H1 (cell line): ENCODE measurements at regions not wholly inside any gene's neighbourhood (a gene's known extent, or its start where the extent isn't known, plus 50 kb on each side); places are given as distances from the start of the nearest gene placed in this dataset.

ENCODE experiments used
- CTCF ChIA-PET: fragments of 300-600 bp; sonication (Branson Sonifier 250); formaldehyde crosslinking; loops from one replicate; lab custom pipeline; 2021; ENCODE audit not compliant: partially characterized antibody; lab: Charles Lee
- POLR2A ChIA-PET: fragments of 300-600 bp; sonication (Branson Sonifier 250); formaldehyde crosslinking; loops from one replicate; lab custom pipeline; 2021; ENCODE audit warnings: inconsistent platforms; ENCODE audit not compliant: partially characterized antibody; lab: Charles Lee
- DNase-seq, 2 experiments: peaks; one replicate each; pipeline versions ENCODE4 v3.0.0 to v3.0.0-alpha.2; 2010 to 2022; ENCODE audit warnings: low spot score in 2 of 2, low read depth in 1 of 2, mixed read lengths in 1 of 2
- FAIRE-seq: peaks from 2 replicates; lab custom pipeline; 2011; peaks lifted over from hg19 to GRCh38; lab: Jason Lieb, UNC
- H2AFZ ChIP-seq: 2 replicates; pipeline ENCODE4 v1.8.1; 2012; ENCODE audit warnings: low read length, inconsistent platforms
- H2AK5ac ChIP-seq: 2 replicates; pipeline ENCODE4 v1.6.1; 2013; ENCODE audit warnings: low read depth, low read length
- H2BK120ac ChIP-seq: replicated peaks from 2 replicates; pipeline ENCODE3; 2013; ENCODE audit warnings: low read depth, low read length, inconsistent platforms
- H2BK12ac ChIP-seq: 2 replicates; pipeline ENCODE4 v1.6.1; 2013; ENCODE audit warnings: low read depth, low read length
- H2BK15ac ChIP-seq: 2 replicates; pipeline ENCODE4 v1.6.1; 2013; ENCODE audit warnings: low read length
- H2BK20ac ChIP-seq: 2 replicates; pipeline ENCODE4 v1.6.1; 2013; ENCODE audit warnings: low read length
- H2BK5ac ChIP-seq: 2 replicates; pipeline ENCODE4 v1.6.1; 2013; ENCODE audit warnings: low read depth, low read length
- H3K14ac ChIP-seq: 2 replicates; pipeline ENCODE4 v1.6.1; 2013; ENCODE audit warnings: inconsistent platforms; ENCODE audit not compliant: insufficient read length
- H3K18ac ChIP-seq: 2 replicates; pipeline ENCODE4 v1.6.1; 2013; ENCODE audit warnings: low read length; ENCODE audit errors: extremely low read depth
- H3K23ac ChIP-seq: 2 replicates; pipeline ENCODE4 v1.6.1; 2013; ENCODE audit warnings: inconsistent platforms; ENCODE audit not compliant: insufficient read length
- H3K23me2 ChIP-seq: 2 replicates; pipeline ENCODE4 v1.6.1; 2013; ENCODE audit warnings: low read depth, low read length
- H3K27ac ChIP-seq: 2 replicates; pipeline ENCODE4 v1.6.1; 2011; ENCODE audit warnings: low read depth, low read length, inconsistent platforms
- H3K27me3 ChIP-seq, 4 experiments: replicated peaks in 1 of 4; 1 replicate in 1 of 4; 2 replicates in 3 of 4; pipeline versions ENCODE4 v1.6.1 to v1.8.1; 2011 to 2013; ENCODE audit warnings: low read length in 3 of 4, mild to moderate bottlenecking in 3 of 4, inconsistent platforms in 2 of 4, mixed read lengths in 2 of 4, moderate library complexity in 1 of 4; ENCODE audit not compliant: control insufficient read depth in 3 of 4, insufficient read depth in 3 of 4; ENCODE audit errors: extremely low read depth in 1 of 4
- H3K36me3 ChIP-seq, 4 experiments: 2 replicates each; pipeline versions ENCODE4 v1.6.1 to v1.8.1; 2011 to 2013; ENCODE audit warnings: mild to moderate bottlenecking in 4 of 4, low read length in 3 of 4, moderate library complexity in 2 of 4, control low read depth in 1 of 4, inconsistent platforms in 1 of 4; ENCODE audit not compliant: insufficient read depth in 4 of 4, control insufficient read depth in 2 of 4
- H3K4ac ChIP-seq: replicated peaks from 2 replicates; pipeline ENCODE3; 2013; ENCODE audit warnings: low read length, low read depth, mixed read lengths, inconsistent platforms; ENCODE audit not compliant: insufficient read length
- H3K4me1 ChIP-seq, 4 experiments: replicated peaks in 1 of 4; 1 replicate in 1 of 4; 2 replicates in 3 of 4; pipeline versions ENCODE4 v1.6.1 to v1.8.1; 2011 to 2013; ENCODE audit warnings: low read length in 3 of 4, inconsistent platforms in 2 of 4, mixed read lengths in 1 of 4; ENCODE audit not compliant: insufficient read depth in 4 of 4, control insufficient read depth in 3 of 4
- H3K4me2 ChIP-seq, 2 experiments: 2 replicates each; pipeline versions ENCODE4 v1.6.1 to v1.8.1; 2011 to 2013; ENCODE audit warnings: low read depth in 2 of 2, low read length in 2 of 2, control low read depth in 1 of 2, inconsistent platforms in 1 of 2, mild to moderate bottlenecking in 1 of 2; ENCODE audit not compliant: insufficient read depth in 1 of 2
- H3K4me3 ChIP-seq, 4 experiments: fragments of 200-600, 300-600 bp in 1 of 4; sonication (generic), shearing (Covaris generic), sonication (Bioruptor Twin) in 1 of 4; 2 replicates each; pipeline versions ENCODE4 v1.5.1 to v1.8.1; 2011 to 2016; ENCODE audit warnings: low read length in 4 of 4, low read depth in 3 of 4, control low read depth in 2 of 4, inconsistent platforms in 2 of 4, mild to moderate bottlenecking in 2 of 4, mixed read lengths in 1 of 4, moderate library complexity in 1 of 4; ENCODE audit not compliant: insufficient read depth in 2 of 4; ENCODE audit errors: extremely low read depth in 1 of 4
- H3K56ac ChIP-seq: replicated peaks from 2 replicates; pipeline ENCODE3; 2013; ENCODE audit warnings: low read depth, mild to moderate bottlenecking, mixed read lengths, low read length, inconsistent platforms; ENCODE audit not compliant: insufficient read length
- H3K79me1 ChIP-seq: 2 replicates; pipeline ENCODE4 v1.6.1; 2013; ENCODE audit warnings: low read depth, low read length, control low read depth
- H3K79me2 ChIP-seq, 2 experiments: 2 replicates each; pipeline versions ENCODE4 v1.6.1 to v1.8.1; 2012 to 2013; ENCODE audit warnings: low read length in 2 of 2, mild to moderate bottlenecking in 2 of 2, inconsistent platforms in 1 of 2; ENCODE audit not compliant: insufficient read depth in 2 of 2, control insufficient read depth in 1 of 2
- H3K9ac ChIP-seq, 4 experiments: replicated peaks in 1 of 4; 1 replicate in 1 of 4; 2 replicates in 3 of 4; pipeline versions ENCODE4 v1.6.1 to v1.8.1; 2011 to 2013; ENCODE audit warnings: low read depth in 3 of 4, low read length in 3 of 4, control low read depth in 2 of 4, mild to moderate bottlenecking in 2 of 4, moderate library complexity in 2 of 4, inconsistent platforms in 1 of 4; ENCODE audit errors: extremely low read depth in 1 of 4
- H3K9me3 ChIP-seq, 2 experiments: 2 replicates each; pipeline versions ENCODE4 v1.6.1 to v1.8.1; 2012 to 2013; ENCODE audit warnings: mild to moderate bottlenecking in 2 of 2, moderate library complexity in 2 of 2, control low read depth in 1 of 2, inconsistent platforms in 1 of 2, low read depth in 1 of 2, low read length in 1 of 2, mixed read lengths in 1 of 2; ENCODE audit not compliant: insufficient read depth in 2 of 2
- H4K20me1 ChIP-seq, 2 experiments: replicated peaks in 1 of 2; 2 replicates each; pipeline versions ENCODE3 to v1.8.1; 2011 to 2013; ENCODE audit warnings: inconsistent platforms in 2 of 2, low read length in 2 of 2, mild to moderate bottlenecking in 1 of 2; ENCODE audit not compliant: insufficient read depth in 2 of 2, control insufficient read depth in 1 of 2
- H4K5ac ChIP-seq: 2 replicates; pipeline ENCODE4 v1.6.1; 2013; ENCODE audit warnings: low read length, low read depth, mixed read lengths, inconsistent platforms; ENCODE audit not compliant: insufficient read length
- H4K8ac ChIP-seq: 2 replicates; pipeline ENCODE4 v1.8.0; 2013; ENCODE audit warnings: mild to moderate bottlenecking, moderate library complexity, low read length, inconsistent platforms; ENCODE audit not compliant: insufficient read depth; ENCODE audit errors: extremely low read depth
- H4K91ac ChIP-seq: replicated peaks from 2 replicates; pipeline ENCODE3; 2013; ENCODE audit warnings: low read length, mixed read lengths, inconsistent platforms; ENCODE audit not compliant: insufficient read length
- CEBPB ChIP-seq: IDR thresholded peaks from 2 replicates; pipeline ENCODE4 v1.6.1; 2012; ENCODE audit warnings: low read depth, low read length
- CHD1 ChIP-seq: IDR thresholded peaks from 2 replicates; pipeline ENCODE4 v1.6.1; 2012; ENCODE audit warnings: low read depth, low read length, improper control_type of control experiment
- CHD2 ChIP-seq: IDR thresholded peaks from 2 replicates; pipeline ENCODE4 v1.6.1; 2012; ENCODE audit warnings: low read length, improper control_type of control experiment
- EGR1 ChIP-seq: IDR thresholded peaks from 2 replicates; pipeline ENCODE4 v1.6.1; 2011; ENCODE audit warnings: low read depth, low read length, borderline replicate concordance
- JUND ChIP-seq: IDR thresholded peaks from 2 replicates; pipeline ENCODE4 v1.6.1; 2011; ENCODE audit warnings: mild to moderate bottlenecking, improper control_type of control experiment, low read length
- NRF1 ChIP-seq: IDR thresholded peaks from 2 replicates; pipeline ENCODE4 v1.6.1; 2011; ENCODE audit warnings: mild to moderate bottlenecking, low read depth, low read length, improper control_type of control experiment
- POLR2A ChIP-seq, 2 experiments: IDR thresholded peaks; 1 replicate in 1 of 2; 2 replicates in 1 of 2; pipeline ENCODE4 v1.6.1; 2011; ENCODE audit warnings: low read depth in 2 of 2, low read length in 2 of 2, mild to moderate bottlenecking in 2 of 2; ENCODE audit errors: control extremely low read depth in 1 of 2
- POU5F1 ChIP-seq: IDR thresholded peaks from 2 replicates; pipeline ENCODE4 v1.6.1; 2011; ENCODE audit warnings: low read depth, mild to moderate bottlenecking, low read length, moderate library complexity
- RNF2 ChIP-seq: fragments of 200-900, 300-1000 bp; sonication (generic); IDR thresholded peaks from 2 replicates; pipeline ENCODE4 v1.7.1; 2016; ENCODE audit warnings: borderline replicate concordance, low read depth, mild to moderate bottlenecking, antibody characterized with exemption, low read length; ENCODE audit not compliant: poor library complexity, severe bottlenecking; ENCODE audit errors: missing control alignments
- SAP30 ChIP-seq: fragments of 300-600 bp; sonication (generic); IDR thresholded peaks from 2 replicates; pipeline ENCODE4 v1.7.1; 2012; ENCODE audit warnings: low read length, moderate library complexity, mild to moderate bottlenecking, inconsistent platforms; ENCODE audit not compliant: insufficient read depth, insufficient replicate concordance
- SIN3A ChIP-seq, 2 experiments: IDR thresholded peaks in 1 of 2; conservative IDR thresholded peaks in 1 of 2; 2 replicates each; pipeline ENCODE4 v1.6.1; 2011 to 2012; ENCODE audit warnings: low read length in 2 of 2, improper control_type of control experiment in 1 of 2, low read depth in 1 of 2, mild to moderate bottlenecking in 1 of 2
- SIX5 ChIP-seq: IDR thresholded peaks from 2 replicates; pipeline ENCODE4 v1.6.1; 2011; ENCODE audit warnings: mild to moderate bottlenecking, low read depth, low read length
- SP2 ChIP-seq: IDR thresholded peaks from 2 replicates; pipeline ENCODE4 v1.6.1; 2012; ENCODE audit warnings: mild to moderate bottlenecking, low read length, inconsistent platforms
- SP4 ChIP-seq: IDR thresholded peaks from 2 replicates; pipeline ENCODE4 v1.6.1; 2012; ENCODE audit warnings: low read length, inconsistent platforms
- SUZ12 ChIP-seq: fragments of 200-600 bp; sonication (generic); IDR thresholded peaks from 2 replicates; pipeline ENCODE4 v1.6.1; 2012; ENCODE audit warnings: mild to moderate bottlenecking, inconsistent platforms, low read length, moderate library complexity, mixed read lengths
- TEAD4 ChIP-seq: IDR thresholded peaks from 2 replicates; pipeline ENCODE4 v1.6.1; 2012; ENCODE audit warnings: low read depth, low read length, inconsistent platforms, mixed read lengths
- ZNF274 ChIP-seq: IDR thresholded peaks from 2 replicates; pipeline ENCODE4 v1.7.0; 2012; ENCODE audit warnings: low read length, borderline replicate concordance; ENCODE audit errors: extremely low read depth
- WGBS, 2 experiments: shearing (Covaris generic) in 1 of 2; methylation state at CpG; one replicate each; pipeline versions ENCODE4 v1.1.6 to v1.1.7; 2013 to 2015; ENCODE audit warnings: low lambda C conversion rate in 2 of 2, mixed read lengths in 2 of 2, inconsistent platforms in 1 of 2, low coverage in 1 of 2, missing lambda C conversion rate in 1 of 2; ENCODE audit not compliant: insufficient replicate concordance in 2 of 2, insufficient coverage in 1 of 2, insufficient read length in 1 of 2; ENCODE audit errors: extremely low coverage in 1 of 2, missing lambda C conversion rate in 1 of 2; 5-methylcytosine and 5-hydroxymethylcytosine counted together

- ChIA-PET POLR2A (no interaction called here), CTCF (interaction anchor here (0.6 kb wide), 1 partner anchor 30 kb away, joined by 4 read pairs; no protein-coding TSS in a partner anchor)
- H2BK15ac ChIP-seq = no peak overlapping the region
- no peak overlapping the region for H3K14ac ChIP-seq
- no peaks in the 10 kb centered on the region for H3K23me2 ChIP-seq
- no peak overlapping the region for H3K4me2 ChIP-seq
- H4K8ac ChIP-seq = no peak overlapping the region
- H3K4me1 ChIP-seq = no peaks in the 10 kb centered on the region
- H3K27me3 ChIP-seq = no peaks in the 10 kb centered on the region
- FAIRE-seq (no peak), DNase-seq (no peak)
- no peaks in the 10 kb centered on the region for H3K79me2 ChIP-seq
- no peak overlapping the region for H2AFZ ChIP-seq
- H2BK5ac ChIP-seq = no peak overlapping the region
- no peak overlapping the region for H3K4ac ChIP-seq
- no peak overlapping the region for H3K18ac ChIP-seq
- H3K27ac ChIP-seq = no peak overlapping the region
- no peak overlapping the region for H2BK12ac ChIP-seq
- H3K9me3 ChIP-seq = no peaks in the 10 kb centered on the region
- H2BK20ac ChIP-seq = no peak overlapping the region
- H3K56ac ChIP-seq = no peak overlapping the region
- H3K79me1 ChIP-seq = no peaks in the 10 kb centered on the region
- no peak overlapping the region for H3K4me3 ChIP-seq
- H2AK5ac ChIP-seq = no peak overlapping the region
- no peak overlapping the region for H4K5ac ChIP-seq
- no peak overlapping the region for H3K9ac ChIP-seq
- H4K20me1 ChIP-seq = no peaks in the 10 kb centered on the region
- H4K91ac ChIP-seq = no peak overlapping the region
- no peak overlapping the region for H3K23ac ChIP-seq
- H3K36me3 ChIP-seq = no peaks in the 10 kb centered on the region
- no CpG with 5 or more reads among the region's 2 CpGs for WGBS, 2 experiments
- no peak overlapping the region for H2BK120ac ChIP-seq
- no peak for TF ChIP-seq SP2
- no peak for TF ChIP-seq TEAD4
- no peak for TF ChIP-seq JUND
- no peak for TF ChIP-seq EGR1
- no peak for TF ChIP-seq POLR2A (IDR thresholded peaks at IDR 0.05; ENCODE audit: control extremely low read depth in 1 of 2, low read depth in 2 of 2, low read length in 2 of 2)
- TF ChIP-seq SIN3A (conservative IDR thresholded peaks at IDR 0.05 in 1 of 2, IDR thresholded peaks at IDR 0.05 in 1 of 2; ENCODE audit: low read depth in 1 of 2, low read length in 2 of 2) = no peak
- TF ChIP-seq POU5F1 = no peak
- TF ChIP-seq NRF1 = no peak
- TF ChIP-seq SUZ12 = no peak
- TF ChIP-seq CEBPB = no peak
- TF ChIP-seq CHD2 = no peak
- TF ChIP-seq SAP30 = no peak
- TF ChIP-seq ZNF274 = no peak
- TF ChIP-seq RNF2 = no peak
- no peak for TF ChIP-seq SP4
- TF ChIP-seq SIX5 = no peak
- TF ChIP-seq CHD1 = no peak
Observed at GRCh38 chrX:30111431-30111830, 103.9 kb upstream of the MAGEB2 start.
